ENCODE measurements at regions not wholly inside any gene's neighbourhood (a gene's known extent, or its start where the extent isn't known, plus 50 kb on each side); places are given as distances from the start of the nearest gene placed in this dataset.
A peak's percentile ranks its signal among the peaks of the same experiment; 100 is the strongest.

- H3K4me3 ChIP-seq (ENCODE audit: low read depth, low read length) = no peak overlapping the region
- TF ChIP-seq CTCF (conservative IDR thresholded peaks at IDR 0.05; ENCODE audit: low read depth, low read length) = no peak
- DNase-seq (ENCODE audit: low read depth) = no peak
Observed at GRCh38 chr5:96275051-96275450, 158.0 kb downstream of the PCSK1 start.

GRCh38 chr5:96265487-96265886, 167.6 kb downstream of the PCSK1 start:
- TF ChIP-seq CTCF (conservative IDR thresholded peaks at IDR 0.05; ENCODE audit: low read depth, low read length) = no peak
- no peak overlapping the region for H3K4me3 ChIP-seq (ENCODE audit: low read depth, low read length)
- no peak for DNase-seq (ENCODE audit: low read depth)

GRCh38 chr5:96264047-96264446, 169.0 kb downstream of the PCSK1 start:
- DNase-seq (ENCODE audit: low read depth) = no peak
- no peak overlapping the region for H3K4me3 ChIP-seq (ENCODE audit: low read depth, low read length)
- no peak for TF ChIP-seq CTCF (conservative IDR thresholded peaks at IDR 0.05; ENCODE audit: low read depth, low read length)

GRCh38 chr5:96262105-96262504, 170.9 kb downstream of the PCSK1 start:
- no peak for TF ChIP-seq CTCF (conservative IDR thresholded peaks at IDR 0.05; ENCODE audit: low read depth, low read length)
- no peak for DNase-seq (ENCODE audit: low read depth)
- no peak overlapping the region for H3K4me3 ChIP-seq (ENCODE audit: low read depth, low read length)

GRCh38 chr5:96260009-96260408, 173.0 kb downstream of the PCSK1 start:
- H3K4me3 ChIP-seq (ENCODE audit: low read depth, low read length) = no peak overlapping the region
- no peak for TF ChIP-seq CTCF (conservative IDR thresholded peaks at IDR 0.05; ENCODE audit: low read depth, low read length)
- no peak for DNase-seq (ENCODE audit: low read depth)

- DNase-seq (ENCODE audit: low read depth) = peak; percentile 46
- no peak for TF ChIP-seq CTCF (conservative IDR thresholded peaks at IDR 0.05; ENCODE audit: low read depth, low read length)
- H3K4me3 ChIP-seq (ENCODE audit: low read depth, low read length) = no peak overlapping the region
Observed at GRCh38 chr5:96259151-96259772, 173.8 kb downstream of the PCSK1 start.

- no peak for TF ChIP-seq CTCF (conservative IDR thresholded peaks at IDR 0.05; ENCODE audit: low read depth, low read length)
- DNase-seq (ENCODE audit: low read depth) = no peak
- H3K4me3 ChIP-seq (ENCODE audit: low read depth, low read length) = no peak overlapping the region
Observed at GRCh38 chr5:96258692-96259091, 174.4 kb downstream of the PCSK1 start.

Measured in epithelial cell of proximal tubule (primary cell).